Uterus (tissue), 2 donors: ENCODE measurements at regions not wholly inside any gene's neighbourhood (a gene's known extent, or its start where the extent isn't known, plus 50 kb on each side); places are given as distances from the start of the nearest gene placed in this dataset.

ENCODE experiments used
- POLR2A ChIP-seq, 2 donors: fragments of 450-650 bp; IDR thresholded peaks; one replicate each; pipeline ENCODE4 v1.6.1; 2016; ENCODE audit warnings: antibody characterized with exemption in 2 of 2, mild to moderate bottlenecking in 1 of 2, moderate library complexity in 1 of 2
- TF ChIP-seq, protein P1 (sequence below), 4 experiments: fragments of 200-600 bp in 2 of 4; fragments of 450-650 bp in 2 of 4; sonication (generic) in 2 of 4; IDR thresholded peaks; one replicate each; pipeline ENCODE4 v1.5.1; 2016 to 2019; ENCODE audit warnings: antibody characterized with exemption in 4 of 4, mild to moderate bottlenecking in 2 of 4, moderate library complexity in 1 of 4

DNA sequence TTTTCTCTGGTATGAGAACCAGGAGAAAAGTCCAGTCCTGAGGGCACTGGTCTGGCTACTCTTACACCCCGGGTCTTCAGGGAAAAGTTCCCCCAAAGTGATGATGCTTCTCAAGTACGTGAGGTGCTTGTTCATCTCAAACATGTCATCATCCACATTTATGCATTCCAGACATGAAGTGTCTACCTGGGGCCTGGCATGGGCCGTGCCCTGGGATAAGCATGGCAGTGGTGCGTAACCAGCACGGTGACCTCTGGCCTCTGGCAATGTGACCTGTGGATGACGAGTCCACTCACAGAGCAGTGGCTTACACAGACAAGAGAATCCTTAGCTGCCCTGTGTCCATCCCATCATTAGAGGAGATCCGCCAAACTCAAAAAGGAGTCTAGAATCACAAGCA, 74.8 kb upstream of the LGALSL start:
- TF ChIP-seq POLR2A (IDR thresholded peaks at IDR 0.05): no peak
- TF ChIP-seq, protein P1, sequence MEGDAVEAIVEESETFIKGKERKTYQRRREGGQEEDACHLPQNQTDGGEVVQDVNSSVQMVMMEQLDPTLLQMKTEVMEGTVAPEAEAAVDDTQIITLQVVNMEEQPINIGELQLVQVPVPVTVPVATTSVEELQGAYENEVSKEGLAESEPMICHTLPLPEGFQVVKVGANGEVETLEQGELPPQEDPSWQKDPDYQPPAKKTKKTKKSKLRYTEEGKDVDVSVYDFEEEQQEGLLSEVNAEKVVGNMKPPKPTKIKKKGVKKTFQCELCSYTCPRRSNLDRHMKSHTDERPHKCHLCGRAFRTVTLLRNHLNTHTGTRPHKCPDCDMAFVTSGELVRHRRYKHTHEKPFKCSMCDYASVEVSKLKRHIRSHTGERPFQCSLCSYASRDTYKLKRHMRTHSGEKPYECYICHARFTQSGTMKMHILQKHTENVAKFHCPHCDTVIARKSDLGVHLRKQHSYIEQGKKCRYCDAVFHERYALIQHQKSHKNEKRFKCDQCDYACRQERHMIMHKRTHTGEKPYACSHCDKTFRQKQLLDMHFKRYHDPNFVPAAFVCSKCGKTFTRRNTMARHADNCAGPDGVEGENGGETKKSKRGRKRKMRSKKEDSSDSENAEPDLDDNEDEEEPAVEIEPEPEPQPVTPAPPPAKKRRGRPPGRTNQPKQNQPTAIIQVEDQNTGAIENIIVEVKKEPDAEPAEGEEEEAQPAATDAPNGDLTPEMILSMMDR (IDR thresholded peaks at IDR 0.05): no peak
